ENCODE measurements at regions not wholly inside any gene's neighbourhood (a gene's known extent, or its start where the extent isn't known, plus 50 kb on each side); places are given as distances from the start of the nearest gene placed in this dataset.

DNA sequence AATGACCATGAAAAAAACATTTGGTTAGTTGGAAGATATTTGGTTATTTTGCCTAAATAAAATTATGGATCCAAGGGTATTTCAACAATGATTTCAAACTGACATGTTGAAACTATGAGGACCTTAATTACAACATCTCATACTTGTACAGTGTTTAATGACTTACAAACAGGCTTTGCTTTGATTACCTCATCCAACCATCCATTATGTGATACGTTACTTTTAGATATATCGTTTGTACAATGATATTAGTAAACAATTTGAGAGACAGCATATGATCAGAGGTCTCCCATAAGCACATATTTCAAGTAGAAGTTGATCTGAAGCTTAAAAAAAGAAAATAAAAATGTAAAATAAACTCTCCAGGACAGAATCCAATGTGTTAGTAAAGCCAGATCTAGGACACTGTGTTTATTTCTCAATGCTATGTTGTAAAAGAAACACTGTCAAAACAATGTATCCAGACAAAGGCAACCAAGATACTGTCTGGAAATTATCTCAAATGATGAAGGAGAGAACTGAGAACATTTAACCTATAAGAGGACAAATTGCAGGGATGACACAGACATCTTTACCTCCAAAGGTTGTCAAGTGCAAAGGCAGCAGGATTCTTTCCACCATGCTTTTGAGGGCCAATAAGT, 116.0 kb upstream of the TARS1 start:
- TF ChIP-seq, protein P1, sequence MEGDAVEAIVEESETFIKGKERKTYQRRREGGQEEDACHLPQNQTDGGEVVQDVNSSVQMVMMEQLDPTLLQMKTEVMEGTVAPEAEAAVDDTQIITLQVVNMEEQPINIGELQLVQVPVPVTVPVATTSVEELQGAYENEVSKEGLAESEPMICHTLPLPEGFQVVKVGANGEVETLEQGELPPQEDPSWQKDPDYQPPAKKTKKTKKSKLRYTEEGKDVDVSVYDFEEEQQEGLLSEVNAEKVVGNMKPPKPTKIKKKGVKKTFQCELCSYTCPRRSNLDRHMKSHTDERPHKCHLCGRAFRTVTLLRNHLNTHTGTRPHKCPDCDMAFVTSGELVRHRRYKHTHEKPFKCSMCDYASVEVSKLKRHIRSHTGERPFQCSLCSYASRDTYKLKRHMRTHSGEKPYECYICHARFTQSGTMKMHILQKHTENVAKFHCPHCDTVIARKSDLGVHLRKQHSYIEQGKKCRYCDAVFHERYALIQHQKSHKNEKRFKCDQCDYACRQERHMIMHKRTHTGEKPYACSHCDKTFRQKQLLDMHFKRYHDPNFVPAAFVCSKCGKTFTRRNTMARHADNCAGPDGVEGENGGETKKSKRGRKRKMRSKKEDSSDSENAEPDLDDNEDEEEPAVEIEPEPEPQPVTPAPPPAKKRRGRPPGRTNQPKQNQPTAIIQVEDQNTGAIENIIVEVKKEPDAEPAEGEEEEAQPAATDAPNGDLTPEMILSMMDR (IDR thresholded peaks at IDR 0.05; ENCODE audit: low read depth, low read length, missing control alignments), result no peak
- DNase-seq (ENCODE audit: low read depth), result no peak
- no peak overlapping the region for H3K4me3 ChIP-seq (ENCODE audit: low read depth, low read length)
- in situ Hi-C loops (cut with HindIII; ENCODE audit: low sequenced_read_pairs), result no loop called here

DNA sequence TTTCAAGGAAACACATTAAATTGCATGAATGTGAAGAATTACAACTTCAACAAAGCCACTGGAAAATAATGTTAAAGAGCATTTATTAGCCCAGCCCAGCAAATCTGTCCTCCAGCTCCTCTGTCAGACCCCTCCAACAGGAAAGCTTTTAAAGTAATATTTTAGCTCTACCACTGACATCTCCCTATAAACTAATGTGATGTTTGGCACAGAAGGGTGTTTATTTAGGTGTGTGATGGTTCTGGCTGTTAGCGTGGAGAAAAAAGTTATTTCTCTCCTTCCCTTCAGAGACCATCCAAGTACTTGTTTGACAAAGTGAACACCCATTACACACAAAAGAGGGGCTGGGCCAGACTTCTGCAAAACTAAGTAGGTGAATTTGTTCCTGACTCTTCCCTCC, 111.9 kb upstream of the TARS1 start:
- no peak for DNase-seq (ENCODE audit: low read depth)
- TF ChIP-seq, protein P1 (IDR thresholded peaks at IDR 0.05; ENCODE audit: low read depth, low read length, missing control alignments), result no peak
- in situ Hi-C loops (cut with HindIII; ENCODE audit: low sequenced_read_pairs), result no loop called here
- H3K4me3 ChIP-seq (ENCODE audit: low read depth, low read length), result no peak overlapping the region

DNA sequence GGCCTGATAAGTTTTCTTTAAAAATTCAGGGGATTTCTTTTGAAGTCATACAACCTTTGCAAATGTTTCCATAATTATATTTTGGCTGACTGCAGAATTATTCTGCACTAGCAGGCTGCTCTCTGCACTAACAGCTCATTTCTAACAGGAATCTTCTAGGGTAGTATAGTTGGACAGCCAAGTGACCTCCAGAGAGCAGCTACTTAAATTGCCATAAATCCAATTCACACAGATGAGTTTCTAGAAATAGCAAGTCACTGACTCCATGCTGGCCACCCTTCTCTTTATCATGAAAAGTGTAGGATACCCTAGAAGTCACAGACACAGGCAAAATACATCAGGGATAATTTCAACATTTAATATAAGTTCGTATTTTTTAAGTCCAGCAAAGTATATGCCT, 110.9 kb upstream of the TARS1 start:
- TF ChIP-seq, protein P1 (IDR thresholded peaks at IDR 0.05; ENCODE audit: low read depth, low read length, missing control alignments), result no peak
- DNase-seq (ENCODE audit: low read depth), result no peak
- in situ Hi-C loops (cut with HindIII; ENCODE audit: low sequenced_read_pairs), result no loop called here
- H3K4me3 ChIP-seq (ENCODE audit: low read depth, low read length), result no peak overlapping the region

DNA sequence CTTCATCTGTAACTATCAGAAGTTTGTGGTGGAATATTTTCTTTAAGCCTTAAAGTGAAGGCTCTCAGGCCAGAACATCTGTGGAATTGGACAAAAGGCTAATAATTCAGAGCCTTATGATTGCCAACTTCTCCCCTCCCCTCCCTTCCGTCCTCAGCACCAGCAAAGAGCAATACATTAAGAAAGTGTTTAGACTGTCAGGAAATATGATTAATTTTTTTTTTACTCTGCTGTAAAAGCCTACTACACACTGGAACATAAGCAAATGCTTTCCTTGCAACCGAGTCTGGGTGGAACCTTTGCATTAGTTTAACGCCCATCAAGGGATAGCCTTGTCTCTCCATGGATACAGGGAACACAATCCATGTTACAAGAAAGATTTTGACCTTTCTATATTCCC, 110.3 kb upstream of the TARS1 start:
- TF ChIP-seq, protein P1 (IDR thresholded peaks at IDR 0.05; ENCODE audit: low read depth, low read length, missing control alignments), result no peak
- no peak overlapping the region for H3K4me3 ChIP-seq (ENCODE audit: low read depth, low read length)
- DNase-seq (ENCODE audit: low read depth), result no peak
- in situ Hi-C loops (cut with HindIII; ENCODE audit: low sequenced_read_pairs), result no loop called here

DNA sequence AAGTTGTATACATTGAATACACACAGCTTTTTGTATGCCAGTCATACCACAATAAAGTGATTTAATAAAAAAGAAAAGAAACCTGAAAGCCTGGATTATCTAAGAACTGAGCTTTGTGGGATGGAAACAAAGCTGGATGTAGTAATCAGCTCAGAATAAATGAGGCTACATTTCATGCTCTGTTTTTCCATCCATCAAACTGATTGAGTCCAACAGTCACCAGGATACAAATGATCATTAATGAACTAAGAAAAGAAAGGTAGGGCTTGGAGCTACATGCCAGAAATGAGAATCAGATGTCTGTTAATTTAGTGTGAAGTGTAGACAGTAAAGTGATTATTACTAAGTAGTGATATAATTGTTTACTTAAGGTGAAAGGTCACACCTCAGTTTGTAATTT, 109.8 kb upstream of the TARS1 start:
- TF ChIP-seq, protein P1 (IDR thresholded peaks at IDR 0.05; ENCODE audit: low read depth, low read length, missing control alignments), result no peak
- no peak for DNase-seq (ENCODE audit: low read depth)
- H3K4me3 ChIP-seq (ENCODE audit: low read depth, low read length), result no peak overlapping the region
- in situ Hi-C loops (cut with HindIII; ENCODE audit: low sequenced_read_pairs), result no loop called here

DNA sequence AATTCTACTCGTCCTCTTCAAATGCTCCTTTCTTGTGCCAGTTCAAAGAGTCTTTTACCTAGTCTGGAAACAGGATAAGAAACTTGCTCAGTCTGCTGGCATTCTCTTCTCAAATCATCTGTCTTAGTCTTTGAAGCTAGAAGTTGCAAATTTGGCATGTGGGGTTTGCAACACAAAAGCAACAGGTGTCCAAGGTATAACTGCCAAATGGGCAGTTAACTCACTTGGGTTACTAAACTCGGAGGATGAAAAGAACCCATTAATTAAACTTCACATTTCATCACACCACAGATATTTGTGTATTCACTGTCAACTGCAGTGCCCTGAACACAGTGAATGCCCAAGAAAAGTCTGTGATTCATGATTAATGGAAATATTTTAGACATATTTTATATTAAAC, 108.0 kb upstream of the TARS1 start:
- DNase-seq (ENCODE audit: low read depth), result no peak
- in situ Hi-C loops (cut with HindIII; ENCODE audit: low sequenced_read_pairs), result no loop called here
- H3K4me3 ChIP-seq (ENCODE audit: low read depth, low read length), result no peak overlapping the region
- TF ChIP-seq, protein P1 (IDR thresholded peaks at IDR 0.05; ENCODE audit: low read depth, low read length, missing control alignments), result no peak

All from astrocyte of the cerebellum (primary cell).